SK-N-SH (cell line): ENCODE measurements at regions not wholly inside any gene's neighbourhood (a gene's known extent, or its start where the extent isn't known, plus 50 kb on each side); places are given as distances from the start of the nearest gene placed in this dataset.

Experiments used
- CTCF ChIA-PET: fragments of 300-600, 350-600 bp; formaldehyde crosslinking; extraction: SDS; loops from one replicate; lab custom pipeline; 2021; lab: Yijun Ruan, JAX
- POLR2A ChIA-PET: fragments of 350-600 bp; sonication (Branson Sonifier 250); formaldehyde crosslinking; extraction: SDS; loops from one replicate; lab custom pipeline; 2020; ENCODE audit warnings: antibody characterized with exemption, inconsistent platforms; lab: Yijun Ruan, JAX
- DNase-seq: peaks from one replicate; pipeline ENCODE4 v3.0.0; 2012
- H2AFZ ChIP-seq: fragments of 200-600 bp; sonication (generic); 2 replicates; pipeline ENCODE4 v1.8.1; 2016; ENCODE audit warnings: antibody characterized with exemption, mild to moderate bottlenecking, low read depth
- H3F3A ChIP-seq: fragments of 200-600 bp; sonication (generic); replicated peaks from 2 replicates; pipeline ENCODE3; 2016; ENCODE audit warnings: antibody characterized with exemption, mild to moderate bottlenecking; ENCODE audit not compliant: insufficient read depth
- H3K27ac ChIP-seq, 2 experiments: fragments of 200-500 bp in 1 of 2; fragments of 200-600 bp in 1 of 2; sonication (Bioruptor generic) in 1 of 2; sonication (generic), shearing (Covaris generic) in 1 of 2; 2 replicates each; pipeline versions ENCODE4 v1.5.1 to v1.6.1; 2014 to 2016; ENCODE audit warnings: low read depth in 2 of 2, inconsistent platforms in 1 of 2, low read length in 1 of 2, mild to moderate bottlenecking in 1 of 2, mixed read lengths in 1 of 2
- H3K27me3 ChIP-seq: fragments of 200-600 bp; sonication (generic), shearing (Covaris generic); 2 replicates; pipeline ENCODE4 v1.6.1; 2016; ENCODE audit warnings: mixed run types; ENCODE audit not compliant: insufficient read depth
- H3K36me3 ChIP-seq, 2 experiments: fragments of 200-500 bp in 1 of 2; fragments of 200-600 bp in 1 of 2; sonication (Bioruptor generic) in 1 of 2; sonication (generic) in 1 of 2; replicated peaks in 1 of 2; 2 replicates each; pipeline versions ENCODE3 to v1.5.1; 2014 to 2016; ENCODE audit warnings: low read length in 1 of 2, mild to moderate bottlenecking in 1 of 2; ENCODE audit not compliant: insufficient read depth in 2 of 2, control insufficient read depth in 1 of 2
- H3K4me1 ChIP-seq, 2 experiments: fragments of 200-500 bp in 1 of 2; fragments of 200-600 bp in 1 of 2; sonication (Bioruptor generic) in 1 of 2; sonication (generic), shearing (Covaris generic) in 1 of 2; 2 replicates each; pipeline versions ENCODE4 v1.5.1 to v1.6.1; 2014 to 2016; ENCODE audit warnings: low read depth in 1 of 2, low read length in 1 of 2, mixed run types in 1 of 2; ENCODE audit not compliant: insufficient read depth in 2 of 2, control insufficient read depth in 1 of 2
- H3K4me2 ChIP-seq: fragments of 200-600 bp; sonication (generic), shearing (Covaris generic); 2 replicates; pipeline ENCODE4 v1.6.1; 2017; ENCODE audit warnings: mixed run types
- H3K4me3 ChIP-seq, 2 experiments: fragments of 200-500 bp in 1 of 2; fragments of 200-600 bp in 1 of 2; sonication (Bioruptor generic) in 1 of 2; sonication (generic), shearing (Covaris generic) in 1 of 2; 2 replicates each; pipeline versions ENCODE4 v1.5.1 to v1.8.1; 2014 to 2016; ENCODE audit warnings: low read depth in 2 of 2, inconsistent platforms in 1 of 2, low read length in 1 of 2, mild to moderate bottlenecking in 1 of 2, mixed read lengths in 1 of 2, moderate library complexity in 1 of 2
- H3K79me2 ChIP-seq: fragments of 200-600 bp; sonication (generic); 2 replicates; pipeline ENCODE4 v1.8.1; 2017; ENCODE audit warnings: mild to moderate bottlenecking; ENCODE audit not compliant: insufficient read depth
- H3K9ac ChIP-seq: fragments of 200-600 bp; sonication (generic); 2 replicates; pipeline ENCODE4 v1.6.1; 2017; ENCODE audit warnings: mixed run types
- H3K9me2 ChIP-seq: fragments of 200-600 bp; sonication (generic); 2 replicates; pipeline ENCODE4 v1.6.1; 2017; ENCODE audit warnings: mixed run types
- H3K9me3 ChIP-seq: fragments of 200-600 bp; sonication (generic); 2 replicates; pipeline ENCODE4 v1.6.1; 2017; ENCODE audit warnings: mixed run types, mild to moderate bottlenecking, moderate library complexity
- H4K20me1 ChIP-seq: fragments of 200-600 bp; sonication (generic); 2 replicates; pipeline ENCODE4 v1.6.1; 2017; ENCODE audit warnings: mild to moderate bottlenecking, mixed run types; ENCODE audit not compliant: insufficient read depth
- CTCF ChIP-seq: fragments of 200-600 bp; sonication (generic); IDR thresholded peaks from 2 replicates; pipeline ENCODE4 v1.6.1; 2017; ENCODE audit warnings: antibody characterized with exemption, mild to moderate bottlenecking, moderate library complexity
- EP300 ChIP-seq, 2 experiments: IDR thresholded peaks; 2 replicates each; pipeline versions ENCODE4 v1.4.0 to v1.6.1; 2012; ENCODE audit warnings: borderline replicate concordance in 1 of 2, low read depth in 1 of 2, low read length in 1 of 2
- EZH2phosphoT487 ChIP-seq: fragments of 200-600 bp; sonication (generic); IDR thresholded peaks from 2 replicates; pipeline ENCODE4 v1.6.1; 2017; ENCODE audit warnings: low read depth, mixed run types, mild to moderate bottlenecking, antibody characterized with exemption, moderate library complexity, borderline replicate concordance
- FOSL2 ChIP-seq: IDR thresholded peaks from 2 replicates; pipeline ENCODE4 v1.4.0; 2012; ENCODE audit warnings: low read depth, mild to moderate bottlenecking, moderate library complexity, borderline replicate concordance
- FOXM1 ChIP-seq: IDR thresholded peaks from 2 replicates; pipeline ENCODE4 v1.4.0; 2012; ENCODE audit warnings: low read depth, mild to moderate bottlenecking
- GATA2 ChIP-seq: sonication (generic); formaldehyde crosslinking; IDR thresholded peaks from 2 replicates; pipeline ENCODE4 v1.5.0; 2020; ENCODE audit warnings: mild to moderate bottlenecking, missing genetic modification reagents
- IRF3 ChIP-seq: fragments of 150-350 bp; IDR thresholded peaks from 2 replicates; pipeline ENCODE4 v1.6.1; 2016; ENCODE audit warnings: mild to moderate bottlenecking, low read depth, low read length
- JUND ChIP-seq: IDR thresholded peaks from 2 replicates; pipeline ENCODE4 v1.4.0; 2012
- MAX ChIP-seq: IDR thresholded peaks from 2 replicates; pipeline ENCODE4 v1.4.0; 2012; ENCODE audit warnings: low read depth
- MEF2A ChIP-seq: IDR thresholded peaks from 2 replicates; pipeline ENCODE4 v1.4.0; 2012; ENCODE audit warnings: low read depth, borderline replicate concordance
- MXI1 ChIP-seq: IDR thresholded peaks from 2 replicates; pipeline ENCODE4 v1.6.1; 2012; ENCODE audit warnings: mild to moderate bottlenecking, low read depth, low read length, improper control_type of control experiment
- NFIC ChIP-seq: IDR thresholded peaks from 2 replicates; pipeline ENCODE4 v1.4.0; 2012; ENCODE audit warnings: borderline replicate concordance
- PBX3 ChIP-seq: IDR thresholded peaks from 2 replicates; pipeline ENCODE4; 2012
- RAD21 ChIP-seq: IDR thresholded peaks from 2 replicates; pipeline ENCODE4 v1.6.1; 2012; ENCODE audit warnings: mild to moderate bottlenecking, low read length
- RCOR1 ChIP-seq: fragments of 150-350 bp; IDR thresholded peaks from 2 replicates; pipeline ENCODE4 v1.6.1; 2017; ENCODE audit warnings: antibody characterized with exemption, low read length
- SMC3 ChIP-seq: IDR thresholded peaks from 2 replicates; pipeline ENCODE4 v1.6.1; 2012; ENCODE audit warnings: low read depth, low read length, improper control_type of control experiment
- TAF1 ChIP-seq: IDR thresholded peaks from 2 replicates; pipeline ENCODE4 v1.6.1; 2012; ENCODE audit warnings: low read depth, mild to moderate bottlenecking, low read length, moderate library complexity, borderline replicate concordance
- TCF12 ChIP-seq: IDR thresholded peaks from 2 replicates; pipeline ENCODE4 v1.4.0; 2012
- TEAD4 ChIP-seq: IDR thresholded peaks from 2 replicates; pipeline ENCODE4 v1.4.0; 2012; ENCODE audit warnings: mild to moderate bottlenecking, borderline replicate concordance; ENCODE audit not compliant: insufficient read depth
- USF2 ChIP-seq: fragments of 150-350 bp; IDR thresholded peaks from 2 replicates; pipeline ENCODE4 v1.6.1; 2017; ENCODE audit warnings: antibody characterized with exemption, low read length, low read depth, borderline replicate concordance
- YY1 ChIP-seq: IDR thresholded peaks from 2 replicates; pipeline ENCODE4 v1.4.0; 2012; ENCODE audit warnings: low read depth, mild to moderate bottlenecking
- WGBS: methylation state at CpG from one replicate; pipeline ENCODE4 v1.1.6; 2017; ENCODE audit warnings: low lambda C conversion rate; 5-methylcytosine and 5-hydroxymethylcytosine counted together

GRCh38 chr13:34567597-34567996, 374.5 kb upstream of the NBEA start:
- H3K4me3 ChIP-seq = no peak overlapping the region
- H3K9me2 ChIP-seq = no peaks in the 10 kb centered on the region
- no peaks in the 10 kb centered on the region for H4K20me1 ChIP-seq
- DNase-seq = no peak
- H3K9ac ChIP-seq = no peak overlapping the region
- no peak overlapping the region for H3K4me2 ChIP-seq
- no peaks in the 10 kb centered on the region for H3K36me3 ChIP-seq
- WGBS = 87% methylated on average over 7 of the region's 7 CpGs
- peaks cover 0 to 11% of the 10 kb centered on the region in 2 experiments; a peak in 3 of 4 replicates for H3K4me1 ChIP-seq
- H3K27ac ChIP-seq = no peak overlapping the region
- no peaks in the 10 kb centered on the region for H3K79me2 ChIP-seq
- ChIA-PET CTCF (no interaction called here), POLR2A (interaction anchor here (0.6 kb wide), 1 partner anchor 853 kb away, joined by 4 read pairs; no protein-coding TSS in a partner anchor)
- H3F3A ChIP-seq = no peaks in the 10 kb centered on the region
- no peaks in the 10 kb centered on the region for H3K9me3 ChIP-seq
- TF ChIP-seq MXI1 (no peak), TAF1 (no peak), RCOR1 (no peak), EP300 (IDR thresholded peaks at IDR 0.05; ENCODE audit: borderline replicate concordance in 1 of 2, low read depth in 1 of 2, low read length in 1 of 2) (no peak), EZH2phosphoT487 (no peak), MEF2A (no peak), PBX3 (no peak), SMC3 (no peak), IRF3 (no peak), RAD21 (no peak), MAX (no peak), YY1 (no peak)
- TF ChIP-seq, all 33 proteins: peak for 0
- Histone ChIP-seq H2AFZ (no peak overlapping the region), H3K27me3 (no peaks in the 10 kb centered on the region)

- Histone ChIP-seq H3K4me2 (peak overlapping the region; percentile 12; the same call in 1 of the 2 replicates), H3K4me1 (peaks cover 0 to 11% of the 10 kb centered on the region in 2 experiments; a peak in 3 of 4 replicates), H2AFZ (peak overlapping the region; percentile 52; the same call in 1 of the 2 replicates), H3K9me3 (no peaks in the 10 kb centered on the region), H4K20me1 (no peaks in the 10 kb centered on the region), H3K9me2 (no peaks in the 10 kb centered on the region), H3K79me2 (no peaks in the 10 kb centered on the region), H3K27me3 (no peaks in the 10 kb centered on the region), H3K9ac (no peak overlapping the region), H3K27ac (peak overlapping the region in 1 of 2 experiments; percentile 47; a peak in 3 of 4 replicates), H3F3A (no peaks in the 10 kb centered on the region), H3K4me3 (no peak overlapping the region; a peak in 1 of 4 replicates), H3K36me3 (no peaks in the 10 kb centered on the region)
- WGBS = 39% methylated on average over 5 of the region's 5 CpGs
- ChIA-PET CTCF (interaction anchor here (1.2 kb wide), 1 partner anchor 9 kb away, joined by 4 read pairs; no protein-coding TSS in a partner anchor), POLR2A (no interaction called here)
- DNase-seq = no peak
- TF ChIP-seq MXI1 (no peak), TCF12 (peak; percentile 44; the same call in 1 of the 2 replicates), PBX3 (peak; percentile 40; the same call in 1 of the 2 replicates), GATA2 (no peak), FOXM1 (0 out of 2 replicates have a peak, but pooled peaks have one; percentile 60), CTCF (no peak), USF2 (no peak), EP300 (IDR thresholded peaks at IDR 0.05; ENCODE audit: borderline replicate concordance in 1 of 2, low read depth in 1 of 2, low read length in 1 of 2) (peak in 1 of 2 experiments; percentile 48; a peak in 1 of 4 replicates), TEAD4 (0 out of 2 replicates have a peak, but pooled peaks have one; percentile 34), FOSL2 (peak; percentile 62), NFIC (peak; percentile 22; the same call in 1 of the 2 replicates), JUND (peak; percentile 67)
These were observed 371.2 kb upstream of the NBEA start for GRCh38 chr13:34570698-34571353.
